H1 (cell line): ENCODE measurements at regions not wholly inside any gene's neighbourhood (a gene's known extent, or its start where the extent isn't known, plus 50 kb on each side); places are given as distances from the start of the nearest gene placed in this dataset.

Experiments
- CTCF ChIA-PET: fragments of 300-600 bp; sonication (Branson Sonifier 250); formaldehyde crosslinking; loops from one replicate; lab custom pipeline; 2021; ENCODE audit not compliant: partially characterized antibody; lab: Charles Lee
- POLR2A ChIA-PET: fragments of 300-600 bp; sonication (Branson Sonifier 250); formaldehyde crosslinking; loops from one replicate; lab custom pipeline; 2021; ENCODE audit warnings: inconsistent platforms; ENCODE audit not compliant: partially characterized antibody; lab: Charles Lee
- DNase-seq, 2 experiments: peaks; one replicate each; pipeline versions ENCODE4 v3.0.0 to v3.0.0-alpha.2; 2010 to 2022; ENCODE audit warnings: low spot score in 2 of 2, low read depth in 1 of 2, mixed read lengths in 1 of 2
- FAIRE-seq: peaks from 2 replicates; lab custom pipeline; 2011; peaks lifted over from hg19 to GRCh38; lab: Jason Lieb, UNC
- H2AFZ ChIP-seq: 2 replicates; pipeline ENCODE4 v1.8.1; 2012; ENCODE audit warnings: low read length, inconsistent platforms
- H2AK5ac ChIP-seq: 2 replicates; pipeline ENCODE4 v1.6.1; 2013; ENCODE audit warnings: low read depth, low read length
- H2BK120ac ChIP-seq: replicated peaks from 2 replicates; pipeline ENCODE3; 2013; ENCODE audit warnings: low read depth, low read length, inconsistent platforms
- H2BK12ac ChIP-seq: 2 replicates; pipeline ENCODE4 v1.6.1; 2013; ENCODE audit warnings: low read depth, low read length
- H2BK15ac ChIP-seq: 2 replicates; pipeline ENCODE4 v1.6.1; 2013; ENCODE audit warnings: low read length
- H2BK20ac ChIP-seq: 2 replicates; pipeline ENCODE4 v1.6.1; 2013; ENCODE audit warnings: low read length
- H2BK5ac ChIP-seq: 2 replicates; pipeline ENCODE4 v1.6.1; 2013; ENCODE audit warnings: low read depth, low read length
- H3K14ac ChIP-seq: 2 replicates; pipeline ENCODE4 v1.6.1; 2013; ENCODE audit warnings: inconsistent platforms; ENCODE audit not compliant: insufficient read length
- H3K18ac ChIP-seq: 2 replicates; pipeline ENCODE4 v1.6.1; 2013; ENCODE audit warnings: low read length; ENCODE audit errors: extremely low read depth
- H3K23ac ChIP-seq: 2 replicates; pipeline ENCODE4 v1.6.1; 2013; ENCODE audit warnings: inconsistent platforms; ENCODE audit not compliant: insufficient read length
- H3K23me2 ChIP-seq: 2 replicates; pipeline ENCODE4 v1.6.1; 2013; ENCODE audit warnings: low read depth, low read length
- H3K27ac ChIP-seq: 2 replicates; pipeline ENCODE4 v1.6.1; 2011; ENCODE audit warnings: low read depth, low read length, inconsistent platforms
- H3K27me3 ChIP-seq, 4 experiments: replicated peaks in 1 of 4; 1 replicate in 1 of 4; 2 replicates in 3 of 4; pipeline versions ENCODE4 v1.6.1 to v1.8.1; 2011 to 2013; ENCODE audit warnings: low read length in 3 of 4, mild to moderate bottlenecking in 3 of 4, inconsistent platforms in 2 of 4, mixed read lengths in 2 of 4, moderate library complexity in 1 of 4; ENCODE audit not compliant: control insufficient read depth in 3 of 4, insufficient read depth in 3 of 4; ENCODE audit errors: extremely low read depth in 1 of 4
- H3K36me3 ChIP-seq, 4 experiments: 2 replicates each; pipeline versions ENCODE4 v1.6.1 to v1.8.1; 2011 to 2013; ENCODE audit warnings: mild to moderate bottlenecking in 4 of 4, low read length in 3 of 4, moderate library complexity in 2 of 4, control low read depth in 1 of 4, inconsistent platforms in 1 of 4; ENCODE audit not compliant: insufficient read depth in 4 of 4, control insufficient read depth in 2 of 4
- H3K4ac ChIP-seq: replicated peaks from 2 replicates; pipeline ENCODE3; 2013; ENCODE audit warnings: low read length, low read depth, mixed read lengths, inconsistent platforms; ENCODE audit not compliant: insufficient read length
- H3K4me1 ChIP-seq, 4 experiments: replicated peaks in 1 of 4; 1 replicate in 1 of 4; 2 replicates in 3 of 4; pipeline versions ENCODE4 v1.6.1 to v1.8.1; 2011 to 2013; ENCODE audit warnings: low read length in 3 of 4, inconsistent platforms in 2 of 4, mixed read lengths in 1 of 4; ENCODE audit not compliant: insufficient read depth in 4 of 4, control insufficient read depth in 3 of 4
- H3K4me2 ChIP-seq, 2 experiments: 2 replicates each; pipeline versions ENCODE4 v1.6.1 to v1.8.1; 2011 to 2013; ENCODE audit warnings: low read depth in 2 of 2, low read length in 2 of 2, control low read depth in 1 of 2, inconsistent platforms in 1 of 2, mild to moderate bottlenecking in 1 of 2; ENCODE audit not compliant: insufficient read depth in 1 of 2
- H3K4me3 ChIP-seq, 4 experiments: fragments of 200-600, 300-600 bp in 1 of 4; sonication (generic), shearing (Covaris generic), sonication (Bioruptor Twin) in 1 of 4; 2 replicates each; pipeline versions ENCODE4 v1.5.1 to v1.8.1; 2011 to 2016; ENCODE audit warnings: low read length in 4 of 4, low read depth in 3 of 4, control low read depth in 2 of 4, inconsistent platforms in 2 of 4, mild to moderate bottlenecking in 2 of 4, mixed read lengths in 1 of 4, moderate library complexity in 1 of 4; ENCODE audit not compliant: insufficient read depth in 2 of 4; ENCODE audit errors: extremely low read depth in 1 of 4
- H3K56ac ChIP-seq: replicated peaks from 2 replicates; pipeline ENCODE3; 2013; ENCODE audit warnings: low read depth, mild to moderate bottlenecking, mixed read lengths, low read length, inconsistent platforms; ENCODE audit not compliant: insufficient read length
- H3K79me1 ChIP-seq: 2 replicates; pipeline ENCODE4 v1.6.1; 2013; ENCODE audit warnings: low read depth, low read length, control low read depth
- H3K79me2 ChIP-seq, 2 experiments: 2 replicates each; pipeline versions ENCODE4 v1.6.1 to v1.8.1; 2012 to 2013; ENCODE audit warnings: low read length in 2 of 2, mild to moderate bottlenecking in 2 of 2, inconsistent platforms in 1 of 2; ENCODE audit not compliant: insufficient read depth in 2 of 2, control insufficient read depth in 1 of 2
- H3K9ac ChIP-seq, 4 experiments: replicated peaks in 1 of 4; 1 replicate in 1 of 4; 2 replicates in 3 of 4; pipeline versions ENCODE4 v1.6.1 to v1.8.1; 2011 to 2013; ENCODE audit warnings: low read depth in 3 of 4, low read length in 3 of 4, control low read depth in 2 of 4, mild to moderate bottlenecking in 2 of 4, moderate library complexity in 2 of 4, inconsistent platforms in 1 of 4; ENCODE audit errors: extremely low read depth in 1 of 4
- H3K9me3 ChIP-seq, 2 experiments: 2 replicates each; pipeline versions ENCODE4 v1.6.1 to v1.8.1; 2012 to 2013; ENCODE audit warnings: mild to moderate bottlenecking in 2 of 2, moderate library complexity in 2 of 2, control low read depth in 1 of 2, inconsistent platforms in 1 of 2, low read depth in 1 of 2, low read length in 1 of 2, mixed read lengths in 1 of 2; ENCODE audit not compliant: insufficient read depth in 2 of 2
- H4K20me1 ChIP-seq, 2 experiments: replicated peaks in 1 of 2; 2 replicates each; pipeline versions ENCODE3 to v1.8.1; 2011 to 2013; ENCODE audit warnings: inconsistent platforms in 2 of 2, low read length in 2 of 2, mild to moderate bottlenecking in 1 of 2; ENCODE audit not compliant: insufficient read depth in 2 of 2, control insufficient read depth in 1 of 2
- H4K5ac ChIP-seq: 2 replicates; pipeline ENCODE4 v1.6.1; 2013; ENCODE audit warnings: low read length, low read depth, mixed read lengths, inconsistent platforms; ENCODE audit not compliant: insufficient read length
- H4K8ac ChIP-seq: 2 replicates; pipeline ENCODE4 v1.8.0; 2013; ENCODE audit warnings: mild to moderate bottlenecking, moderate library complexity, low read length, inconsistent platforms; ENCODE audit not compliant: insufficient read depth; ENCODE audit errors: extremely low read depth
- H4K91ac ChIP-seq: replicated peaks from 2 replicates; pipeline ENCODE3; 2013; ENCODE audit warnings: low read length, mixed read lengths, inconsistent platforms; ENCODE audit not compliant: insufficient read length
- ATF2 ChIP-seq: IDR thresholded peaks from 2 replicates; pipeline ENCODE4 v1.6.1; 2012; ENCODE audit warnings: low read length, inconsistent platforms
- BACH1 ChIP-seq: IDR thresholded peaks from 2 replicates; pipeline ENCODE4 v1.6.1; 2012; ENCODE audit warnings: low read length, improper control_type of control experiment
- HDAC2 ChIP-seq, 2 experiments: fragments of 300-600 bp in 1 of 2; sonication (generic) in 1 of 2; IDR thresholded peaks; 2 replicates each; pipeline ENCODE4 v1.6.1; 2011 to 2012; ENCODE audit warnings: low read depth in 2 of 2, low read length in 2 of 2, mild to moderate bottlenecking in 2 of 2, moderate library complexity in 2 of 2, borderline replicate concordance in 1 of 2, inconsistent platforms in 1 of 2
- KDM4A ChIP-seq: IDR thresholded peaks from one replicate; pipeline ENCODE4 v1.7.1; 2012; ENCODE audit warnings: low read depth, mild to moderate bottlenecking, moderate library complexity, low read length, inconsistent platforms; ENCODE audit not compliant: severe bottlenecking
- MAFK ChIP-seq: IDR thresholded peaks from 2 replicates; pipeline ENCODE4 v1.6.1; 2012; ENCODE audit warnings: low read depth, mild to moderate bottlenecking, improper control_type of control experiment, low read length
- NRF1 ChIP-seq: IDR thresholded peaks from 2 replicates; pipeline ENCODE4 v1.6.1; 2011; ENCODE audit warnings: mild to moderate bottlenecking, low read depth, low read length, improper control_type of control experiment
- SIX5 ChIP-seq: IDR thresholded peaks from 2 replicates; pipeline ENCODE4 v1.6.1; 2011; ENCODE audit warnings: mild to moderate bottlenecking, low read depth, low read length
- SP1 ChIP-seq: IDR thresholded peaks from 2 replicates; pipeline ENCODE4 v1.6.1; 2011; ENCODE audit warnings: low read depth, low read length
- SP2 ChIP-seq: IDR thresholded peaks from 2 replicates; pipeline ENCODE4 v1.6.1; 2012; ENCODE audit warnings: mild to moderate bottlenecking, low read length, inconsistent platforms
- USF2 ChIP-seq: IDR thresholded peaks from 2 replicates; pipeline ENCODE4 v1.6.1; 2011; ENCODE audit warnings: low read length, improper control_type of control experiment
- WGBS, 2 experiments: shearing (Covaris generic) in 1 of 2; methylation state at CpG; one replicate each; pipeline versions ENCODE4 v1.1.6 to v1.1.7; 2013 to 2015; ENCODE audit warnings: low lambda C conversion rate in 2 of 2, mixed read lengths in 2 of 2, inconsistent platforms in 1 of 2, low coverage in 1 of 2, missing lambda C conversion rate in 1 of 2; ENCODE audit not compliant: insufficient replicate concordance in 2 of 2, insufficient coverage in 1 of 2, insufficient read length in 1 of 2; ENCODE audit errors: extremely low coverage in 1 of 2, missing lambda C conversion rate in 1 of 2; 5-methylcytosine and 5-hydroxymethylcytosine counted together

GRCh38 chr1:106200711-106201110 is 855.8 kb upstream of the PRMT6 start:
- Histone ChIP-seq H2BK12ac (no peak overlapping the region), H3K23ac (no peak overlapping the region), H2AFZ (no peak overlapping the region), H3K36me3 (no peaks in the 10 kb centered on the region), H3K4me3 (no peak overlapping the region), H4K91ac (no peak overlapping the region), H2BK15ac (no peak overlapping the region), H4K8ac (no peak overlapping the region), H3K56ac (no peak overlapping the region), H3K9me3 (no peaks in the 10 kb centered on the region), H3K18ac (no peak overlapping the region), H3K23me2 (no peaks in the 10 kb centered on the region), H2BK20ac (no peak overlapping the region), H3K79me2 (no peaks in the 10 kb centered on the region), H3K4me1 (no peaks in the 10 kb centered on the region; a peak in 1 of 7 replicates), H4K5ac (no peak overlapping the region), H3K27me3 (no peaks in the 10 kb centered on the region), H3K27ac (no peak overlapping the region), H2BK5ac (no peak overlapping the region), H3K4ac (no peak overlapping the region), H3K9ac (no peak overlapping the region), H2AK5ac (no peak overlapping the region), H3K4me2 (no peak overlapping the region), H2BK120ac (no peak overlapping the region), H3K79me1 (no peaks in the 10 kb centered on the region), H3K14ac (no peak overlapping the region), H4K20me1 (no peaks in the 10 kb centered on the region)
- ChIA-PET CTCF (interaction anchor here (0.6 kb wide), 1 partner anchor 208 kb away, joined by 4 read pairs; no protein-coding TSS in a partner anchor), POLR2A (no interaction called here)
- 100% methylated on average over 3 of the region's 3 CpGs; no CpG with 5 or more reads in 1 of the 2 experiments for WGBS, 2 experiments
- FAIRE-seq (no peak), DNase-seq (no peak)
- TF ChIP-seq NRF1: no peak
- no peak for TF ChIP-seq SIX5
- no peak for TF ChIP-seq SP1
- TF ChIP-seq HDAC2 (IDR thresholded peaks at IDR 0.05; ENCODE audit: borderline replicate concordance in 1 of 2, low read depth in 2 of 2, low read length in 2 of 2): no peak
- TF ChIP-seq USF2: no peak
- TF ChIP-seq MAFK: no peak
- no peak for TF ChIP-seq KDM4A
- no peak for TF ChIP-seq ATF2
- TF ChIP-seq BACH1: no peak
- no peak for TF ChIP-seq SP2
